ENCODE measurements at regions not wholly inside any gene's neighbourhood (a gene's known extent, or its start where the extent isn't known, plus 50 kb on each side); places are given as distances from the start of the nearest gene placed in this dataset.

- no peak overlapping the region for H3K14ac ChIP-seq (ENCODE audit: insufficient read depth, low read length)
- no peaks in the 10 kb centered on the region for H4K20me1 ChIP-seq (ENCODE audit: control insufficient read depth, insufficient read depth, insufficient read length)
- H3K23me2 ChIP-seq (ENCODE audit: insufficient read length, low read depth, low read length, poor library complexity, severe bottlenecking), result no peaks in the 10 kb centered on the region
- no peak overlapping the region for H2BK20ac ChIP-seq (ENCODE audit: low read depth, low read length, poor library complexity, severe bottlenecking)
- H2BK12ac ChIP-seq (ENCODE audit: insufficient read length, low read depth, low read length), result no peak overlapping the region
- H4K5ac ChIP-seq (ENCODE audit: insufficient read length, low read depth, low read length), result no peak overlapping the region
- Mint-ChIP-seq H3K9me3 (no peaks in the 10 kb centered on the region; a peak in 1 of 5 replicates), H3K4me3 (no peak overlapping the region), H3K27ac (peak overlapping the region in 1 of 3 experiments; percentile 7; a peak in 1 of 7 replicates), H3K4me1 (peaks cover 5 to 8% of the 10 kb centered on the region in 2 experiments), H3K36me3 (ENCODE audit: insufficient read depth in 1 of 3, low read depth in 3 of 3) (peaks cover 0 to 4% (median 0%) of the 10 kb centered on the region in 3 experiments; a peak in 1 of 7 replicates), H3K27me3 (ENCODE audit: low read depth) (no peaks in the 10 kb centered on the region)
- no peak overlapping the region for H4K91ac ChIP-seq (ENCODE audit: insufficient read length, low read depth, low read length)
- H3T11ph ChIP-seq (ENCODE audit: low read length), result no peak overlapping the region
- no peaks in the 10 kb centered on the region for H3K27me3 ChIP-seq (ENCODE audit: insufficient read depth, low read length)
- H3K79me1 ChIP-seq (ENCODE audit: insufficient read depth, low read depth, low read length, poor library complexity, severe bottlenecking), result no peaks in the 10 kb centered on the region
- no CpG with 5 or more reads among the region's 6 CpGs for WGBS (ENCODE audit: extremely low coverage, insufficient read length, low lambda C conversion rate)
- no peak for DNase-seq
- H2BK5ac ChIP-seq (ENCODE audit: insufficient read length, low read length), result no peak overlapping the region
- H3K4me1 ChIP-seq (ENCODE audit: insufficient read depth, low read length), result peaks cover under 1% of the 10 kb centered on the region; the same call in 1 of the 2 replicates
- H3K27ac ChIP-seq (ENCODE audit: insufficient read length, low read depth, low read length), result no peak overlapping the region
- no peak overlapping the region for H2AK5ac ChIP-seq (ENCODE audit: insufficient read length, low read length)
- no peak overlapping the region for H3K9ac ChIP-seq (ENCODE audit: extremely low read depth, insufficient read length, low read length)
- no peak overlapping the region for H3K4me2 ChIP-seq (ENCODE audit: insufficient read depth, insufficient read length, low read length)
- TF ChIP-seq CTCF (conservative IDR thresholded peaks at IDR 0.05), result no peak
- H2BK120ac ChIP-seq (ENCODE audit: low read depth, low read length, poor library complexity, severe bottlenecking), result no peak overlapping the region
- no peak overlapping the region for H3K18ac ChIP-seq (ENCODE audit: insufficient read length, low read depth, low read length)
- no peak overlapping the region for H2AFZ ChIP-seq (ENCODE audit: low read length)
- no peak overlapping the region for H2BK15ac ChIP-seq (ENCODE audit: low read depth, low read length)
- no peak overlapping the region for H3K56ac ChIP-seq (ENCODE audit: insufficient read length, low read depth, low read length)
- no peak overlapping the region for H4K8ac ChIP-seq (replicated peaks; ENCODE audit: insufficient read length, low read depth, low read length)
- H3K79me2 ChIP-seq (ENCODE audit: insufficient read depth, low read length), result no peaks in the 10 kb centered on the region
- no peaks in the 10 kb centered on the region for H3K9me3 ChIP-seq (ENCODE audit: control insufficient read depth, low read depth, low read length)
- no peak overlapping the region for H3K4ac ChIP-seq (ENCODE audit: low read depth, low read length)
- no peak overlapping the region for H3K23ac ChIP-seq (ENCODE audit: insufficient read length, low read depth, low read length)
Measured at GRCh38 chr9:13424204-13424603, 144.7 kb upstream of the MPDZ start.
